K562 (cell line): ENCODE measurements at regions not wholly inside any gene's neighbourhood (a gene's known extent, or its start where the extent isn't known, plus 50 kb on each side); places are given as distances from the start of the nearest gene placed in this dataset.

Experiments
- ATAC-seq: fragments of 200-7000 bp; cut with Tn5 transposase; 3 replicates; pipeline ENCODE4 v1.9.1; 2020; ENCODE audit warnings: moderate library complexity
- BruUV-seq: library from RNA; stranded (reverse); fragments of 400-500 nt; replicated peaks from 2 replicates; lab custom pipeline; 2021; lab: Mats Ljungman, UMichigan
- CTCF ChIA-PET: fragments of 300-600 bp; formaldehyde crosslinking; extraction: SDS; loops from one replicate; lab custom pipeline; 2021; ENCODE audit warnings: low intra/inter-chr PET ratio; lab: Yijun Ruan, JAX
- POLR2A ChIA-PET: fragments of 300-600, 350-650 bp; sonication (Branson Sonifier 250); formaldehyde crosslinking; extraction: SDS; loops from one replicate; lab custom pipeline; 2021; ENCODE audit warnings: antibody characterized with exemption, inconsistent platforms; lab: Yijun Ruan, JAX
- DNase-seq, 4 experiments: peaks; one replicate each; pipeline versions ENCODE4 v3.0.0 to v3.0.0-alpha.2; 2011 to 2018; ENCODE audit warnings: low spot score in 3 of 4, mixed read lengths in 3 of 4; ENCODE audit errors: extremely low read depth in 1 of 4
- FAIRE-seq: peaks from 2 replicates; lab custom pipeline; 2011; peaks lifted over from hg19 to GRCh38; lab: Jason Lieb, UNC
- H2AFZ ChIP-seq: 2 replicates; pipeline ENCODE4 v1.6.0; 2011; ENCODE audit warnings: low read depth, low read length, control low read depth, inconsistent platforms
- H3K27ac ChIP-seq: fragments of 200-600 bp; 3 replicates; pipeline ENCODE4 v1.8.0; 2011; ENCODE audit warnings: low read depth, mild to moderate bottlenecking, control low read depth, inconsistent platforms, low read length, moderate library complexity, mixed read lengths; ENCODE audit errors: extremely low read depth
- H3K27me3 ChIP-seq, 2 experiments: fragments of 300-600 bp in 1 of 2; 2 replicates in 1 of 2; 3 replicates in 1 of 2; pipeline versions ENCODE4 v1.6.0 to v1.8.0; 2011; ENCODE audit warnings: inconsistent platforms in 2 of 2, low read length in 2 of 2, mild to moderate bottlenecking in 1 of 2, mixed read lengths in 1 of 2, moderate library complexity in 1 of 2; ENCODE audit not compliant: control insufficient read depth in 2 of 2, insufficient read depth in 2 of 2
- H3K36me3 ChIP-seq: fragments of 300-600 bp; 3 replicates; pipeline ENCODE4 v1.8.0; 2011; ENCODE audit warnings: mild to moderate bottlenecking, low read length, inconsistent platforms; ENCODE audit not compliant: control insufficient read depth, insufficient read depth
- H3K4me1 ChIP-seq, 2 experiments: fragments of 200-600 bp in 1 of 2; replicated peaks in 1 of 2; 2 replicates in 1 of 2; 3 replicates in 1 of 2; pipeline versions ENCODE4 v1.5.1 to v1.8.0; 2011; ENCODE audit warnings: inconsistent platforms in 2 of 2, low read length in 2 of 2, mild to moderate bottlenecking in 1 of 2, mixed read lengths in 1 of 2, moderate library complexity in 1 of 2; ENCODE audit not compliant: control insufficient read depth in 2 of 2, insufficient read depth in 2 of 2
- H3K4me2 ChIP-seq: 2 replicates; pipeline ENCODE4 v1.6.1; 2011; ENCODE audit warnings: low read length, control low read depth, inconsistent platforms, mixed read lengths; ENCODE audit not compliant: insufficient read depth
- H3K4me3 ChIP-seq: fragments of 200-600 bp; sonication (generic), shearing (Covaris generic); 2 replicates; pipeline ENCODE4 v1.5.1; 2016; ENCODE audit warnings: control low read depth, inconsistent platforms
- H3K79me2 ChIP-seq: fragments of 200-600 bp; 3 replicates; pipeline ENCODE4 v1.8.0; 2011; ENCODE audit warnings: low read length, inconsistent platforms; ENCODE audit not compliant: control insufficient read depth, insufficient read depth
- H3K9ac ChIP-seq, 2 experiments: 2 replicates each; pipeline versions ENCODE4 v1.6.0 to v1.6.1; 2011; ENCODE audit warnings: low read depth in 2 of 2, low read length in 2 of 2, control low read depth in 1 of 2, inconsistent platforms in 1 of 2, mild to moderate bottlenecking in 1 of 2, mixed read lengths in 1 of 2; ENCODE audit not compliant: insufficient read depth in 1 of 2
- H3K9me1 ChIP-seq: one replicate; pipeline ENCODE4 v1.6.0; 2011; ENCODE audit warnings: inconsistent platforms, mild to moderate bottlenecking, low read length, moderate library complexity; ENCODE audit not compliant: control insufficient read depth, insufficient read depth
- H3K9me3 ChIP-seq: replicated peaks from 2 replicates; pipeline ENCODE4 v1.5.1; 2011; ENCODE audit warnings: low read depth, low read length, inconsistent platforms; ENCODE audit not compliant: control insufficient read depth, insufficient read depth
- H4K20me1 ChIP-seq: replicated peaks from 2 replicates; pipeline ENCODE4 v1.6.1; 2011; ENCODE audit warnings: low read length, inconsistent platforms, mixed read lengths; ENCODE audit not compliant: control insufficient read depth, insufficient read depth
- CREB5 ChIP-seq: fragments of 250-450 bp; sonication (Bioruptor Pico); IDR thresholded peaks from 2 replicates; pipeline ENCODE4 v1.5.0; 2020; ENCODE audit warnings: mild to moderate bottlenecking
- IRF2 ChIP-seq: sonication (generic); formaldehyde crosslinking; IDR thresholded peaks from 2 replicates; pipeline ENCODE4 v1.8.1; 2022; ENCODE audit warnings: mild to moderate bottlenecking, missing genetic modification reagents
- PCBP1 ChIP-seq: fragments of 200-400 bp; formaldehyde crosslinking; IDR thresholded peaks from 2 replicates; pipeline ENCODE4 v1.6.1; 2018; ENCODE audit warnings: mild to moderate bottlenecking, low read depth, low read length; ENCODE audit not compliant: poor library complexity, severe bottlenecking
- ZNF644 ChIP-seq: fragments of 200-800 bp; sonication (Bioruptor generic); IDR thresholded peaks from 2 replicates; pipeline ENCODE4 v1.6.1; 2016; ENCODE audit warnings: low read depth, missing genetic modification characterization, missing compliant biosample characterization
- WGBS: fragments of 100-300 bp; shearing (Covaris generic); methylation state at CpG from one replicate; pipeline ENCODE4 v1.1.6; 2016; ENCODE audit warnings: low coverage, mixed read lengths; ENCODE audit not compliant: insufficient coverage; ENCODE audit errors: missing lambda C conversion rate; 5-methylcytosine and 5-hydroxymethylcytosine counted together
- in situ Hi-C: fragments of 300-500 bp; cut with MboI; formaldehyde crosslinking; loops from 4 replicates; pipeline ENCODE4 v1.15.0; 2018; ENCODE audit warnings: inconsistent platforms, mixed read lengths
- intact Hi-C: fragments of 100-400 bp; cut with micrococcal nuclease; formaldehyde crosslinking; loops from 2 replicates; pipeline ENCODE4 v1.14.2; 2022
- TF ChIP-seq, protein P1 (sequence below): conservative IDR thresholded peaks from 2 replicates; pipeline ENCODE4 v1.6.1; 2011; ENCODE audit warnings: low read depth, mild to moderate bottlenecking, low read length; ENCODE audit not compliant: control insufficient read depth

DNA sequence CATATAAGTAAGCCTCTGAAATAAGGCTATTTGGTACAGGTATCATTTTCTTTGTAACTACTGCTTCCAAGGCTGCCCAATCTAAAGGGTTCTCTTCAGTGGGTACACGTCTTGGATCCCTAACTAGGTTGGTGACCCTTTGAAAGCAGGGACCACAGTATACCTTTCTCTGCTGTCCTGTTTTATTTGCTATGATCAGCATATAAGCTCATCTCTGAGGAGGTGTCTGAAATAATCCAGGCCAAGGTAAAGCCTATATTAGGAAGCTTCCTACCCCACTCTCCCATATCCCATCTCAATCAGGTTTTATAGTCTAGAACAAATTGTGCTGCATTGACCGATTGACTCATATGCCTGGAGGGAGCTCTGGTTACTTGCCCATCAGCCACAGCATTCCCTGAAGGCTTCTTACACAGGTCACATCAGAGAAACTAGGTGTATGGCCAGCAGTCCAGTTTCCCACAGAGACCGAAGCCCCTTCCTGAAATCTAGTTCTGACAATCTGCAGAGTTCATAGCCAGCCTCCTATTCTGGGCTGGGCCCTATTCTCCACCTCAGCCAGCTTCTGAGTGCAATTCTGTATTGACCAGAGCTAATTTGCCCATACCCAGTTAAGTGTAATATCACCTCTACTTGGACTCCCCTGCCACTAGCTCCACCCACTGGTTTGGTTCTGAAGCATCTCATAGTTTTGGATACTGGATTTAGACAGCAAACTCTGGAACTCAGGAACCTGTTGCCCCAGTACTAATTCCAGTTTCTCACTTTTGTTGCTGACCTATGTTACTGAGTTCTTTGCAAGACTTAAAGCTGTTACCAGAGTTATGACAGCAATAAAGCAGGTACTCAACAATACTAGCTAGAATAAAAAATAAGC lies 62.1 kb upstream of the ARHGAP20 start:
- DNase-seq (no peak), FAIRE-seq (no peak), ATAC-seq (no peak)
- Histone ChIP-seq H3K36me3 (no peaks in the 10 kb centered on the region), H3K4me1 (no peaks in the 10 kb centered on the region), H4K20me1 (no peaks in the 10 kb centered on the region), H3K9me1 (no peaks in the 10 kb centered on the region), H3K79me2 (no peaks in the 10 kb centered on the region), H3K4me3 (no peak overlapping the region), H2AFZ (no peak overlapping the region), H3K27ac (no peak overlapping the region), H3K9ac (no peak overlapping the region), H3K4me2 (no peak overlapping the region), H3K9me3 (no peaks in the 10 kb centered on the region), H3K27me3 (no peaks in the 10 kb centered on the region)
- intact Hi-C loops = no loop called here
- 2% methylated on average over 3 of the region's 3 CpGs for WGBS
- ChIA-PET POLR2A (no interaction called here), CTCF (no interaction called here)
- BruUV-seq = no TSS peak
- no peak for TF ChIP-seq CREB5 (CRISPR knock-in tag)
- TF ChIP-seq PCBP1 = no peak
- TF ChIP-seq ZNF644 (tag) = no peak
- TF ChIP-seq, protein P1, sequence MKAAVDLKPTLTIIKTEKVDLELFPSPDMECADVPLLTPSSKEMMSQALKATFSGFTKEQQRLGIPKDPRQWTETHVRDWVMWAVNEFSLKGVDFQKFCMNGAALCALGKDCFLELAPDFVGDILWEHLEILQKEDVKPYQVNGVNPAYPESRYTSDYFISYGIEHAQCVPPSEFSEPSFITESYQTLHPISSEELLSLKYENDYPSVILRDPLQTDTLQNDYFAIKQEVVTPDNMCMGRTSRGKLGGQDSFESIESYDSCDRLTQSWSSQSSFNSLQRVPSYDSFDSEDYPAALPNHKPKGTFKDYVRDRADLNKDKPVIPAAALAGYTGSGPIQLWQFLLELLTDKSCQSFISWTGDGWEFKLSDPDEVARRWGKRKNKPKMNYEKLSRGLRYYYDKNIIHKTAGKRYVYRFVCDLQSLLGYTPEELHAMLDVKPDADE = no peak
- no peak for TF ChIP-seq IRF2 (CRISPR knock-in tag)
- in situ Hi-C loops = no loop called here
